IPS-20b (cell line): ENCODE measurements at regions not wholly inside any gene's neighbourhood (a gene's known extent, or its start where the extent isn't known, plus 50 kb on each side); places are given as distances from the start of the nearest gene placed in this dataset.

ENCODE experiments used
- H3K27ac ChIP-seq: one replicate; pipeline ENCODE4 v1.5.1; 2013; ENCODE audit warnings: low read length
- H3K27me3 ChIP-seq: 2 replicates; pipeline ENCODE4 v1.6.1; 2013; ENCODE audit warnings: mild to moderate bottlenecking, low read length, inconsistent platforms; ENCODE audit not compliant: insufficient read depth
- H3K36me3 ChIP-seq: 2 replicates; pipeline ENCODE4 v1.6.1; 2013; ENCODE audit warnings: low read depth, mild to moderate bottlenecking, inconsistent platforms, low read length, moderate library complexity; ENCODE audit not compliant: insufficient read depth
- H3K4me1 ChIP-seq: 2 replicates; pipeline ENCODE4 v1.6.1; 2013; ENCODE audit warnings: mild to moderate bottlenecking, control low read depth, inconsistent platforms, low read length, moderate library complexity; ENCODE audit not compliant: insufficient read depth
- H3K4me3 ChIP-seq: 2 replicates; pipeline ENCODE4 v1.5.1; 2013; ENCODE audit warnings: mild to moderate bottlenecking, low read length, inconsistent platforms
- H3K9ac ChIP-seq: 2 replicates; pipeline ENCODE4 v1.6.1; 2013; ENCODE audit warnings: low read depth, mild to moderate bottlenecking, inconsistent platforms, low read length, moderate library complexity
- H3K9me3 ChIP-seq: 2 replicates; pipeline ENCODE4 v1.6.1; 2013; ENCODE audit warnings: mild to moderate bottlenecking, low read depth, low read length, inconsistent platforms; ENCODE audit not compliant: insufficient read depth

DNA sequence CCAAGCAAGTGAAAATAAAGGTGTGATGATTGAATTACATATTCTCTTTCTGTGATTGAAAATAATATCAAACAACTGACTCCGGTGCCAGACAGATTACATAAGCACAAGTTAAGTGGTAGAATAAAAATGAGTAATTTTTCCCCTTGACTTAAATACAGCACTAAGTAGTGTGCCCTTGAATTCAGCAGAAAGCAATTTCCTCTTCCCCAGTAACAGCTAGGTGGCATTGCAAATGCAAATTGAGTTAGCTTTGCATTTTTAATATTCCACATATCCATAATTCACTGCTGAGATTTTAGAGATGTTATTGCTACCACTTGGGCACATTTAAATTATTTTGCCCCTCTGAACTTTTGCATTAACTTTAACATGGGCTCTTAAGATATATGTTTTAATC, 89.8 kb upstream of the NPVF start:
- no peaks in the 10 kb centered on the region for H3K9me3 ChIP-seq
- no peak overlapping the region for H3K27ac ChIP-seq
- H3K27me3 ChIP-seq = no peaks in the 10 kb centered on the region
- peaks cover 5% of the 10 kb centered on the region; the same call in 1 of the 2 replicates for H3K4me1 ChIP-seq
- no peak overlapping the region for H3K4me3 ChIP-seq
- no peak overlapping the region for H3K9ac ChIP-seq
- no peaks in the 10 kb centered on the region for H3K36me3 ChIP-seq

DNA sequence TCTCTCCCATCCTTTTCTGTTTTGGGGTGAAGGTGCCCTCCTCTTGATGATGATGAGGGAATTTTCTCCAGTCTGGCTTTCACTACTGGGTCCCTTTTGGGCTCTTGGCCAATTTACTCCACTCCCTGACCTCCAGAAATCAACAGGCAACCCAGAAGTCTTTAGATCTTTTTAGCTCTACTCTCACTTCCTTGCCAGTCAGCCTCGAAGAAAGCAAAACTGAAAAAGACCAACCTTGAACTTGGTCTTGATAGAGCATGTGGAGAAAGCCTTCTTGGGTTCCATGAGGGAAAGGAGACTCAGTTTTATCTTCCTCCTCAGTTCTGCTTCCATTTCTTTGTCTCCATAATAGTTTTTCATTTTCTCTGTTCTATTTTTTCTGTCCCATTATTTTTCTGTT, 91.4 kb upstream of the NPVF start:
- H3K4me1 ChIP-seq = peaks cover 5% of the 10 kb centered on the region; the same call in 1 of the 2 replicates
- H3K27me3 ChIP-seq = no peaks in the 10 kb centered on the region
- no peak overlapping the region for H3K4me3 ChIP-seq
- no peaks in the 10 kb centered on the region for H3K36me3 ChIP-seq
- no peaks in the 10 kb centered on the region for H3K9me3 ChIP-seq
- H3K27ac ChIP-seq = no peak overlapping the region
- H3K9ac ChIP-seq = no peak overlapping the region

DNA sequence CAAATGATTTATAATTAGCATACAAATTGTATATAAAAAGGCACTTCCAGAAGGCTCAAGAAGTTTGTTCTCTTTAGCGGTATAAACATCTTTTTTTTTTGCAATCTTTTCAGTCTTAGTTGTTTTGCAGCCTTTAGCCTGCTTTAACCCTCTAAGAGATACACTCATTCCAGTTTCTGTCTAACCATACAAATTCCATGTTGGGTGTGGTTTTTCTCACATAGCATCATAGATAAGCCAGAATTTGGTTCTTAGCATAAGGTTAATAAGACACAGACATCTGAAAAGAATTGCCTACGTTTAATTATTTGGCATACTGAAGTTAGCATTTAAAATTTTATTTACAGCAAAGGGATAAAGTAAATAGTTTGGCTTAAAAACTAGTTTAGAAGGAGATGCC, 92.5 kb upstream of the NPVF start:
- no peak overlapping the region for H3K9ac ChIP-seq
- H3K9me3 ChIP-seq = no peaks in the 10 kb centered on the region
- H3K4me3 ChIP-seq = no peak overlapping the region
- no peak overlapping the region for H3K27ac ChIP-seq
- H3K27me3 ChIP-seq = no peaks in the 10 kb centered on the region
- peaks cover 5% of the 10 kb centered on the region; the same call in 1 of the 2 replicates for H3K4me1 ChIP-seq
- no peaks in the 10 kb centered on the region for H3K36me3 ChIP-seq

DNA sequence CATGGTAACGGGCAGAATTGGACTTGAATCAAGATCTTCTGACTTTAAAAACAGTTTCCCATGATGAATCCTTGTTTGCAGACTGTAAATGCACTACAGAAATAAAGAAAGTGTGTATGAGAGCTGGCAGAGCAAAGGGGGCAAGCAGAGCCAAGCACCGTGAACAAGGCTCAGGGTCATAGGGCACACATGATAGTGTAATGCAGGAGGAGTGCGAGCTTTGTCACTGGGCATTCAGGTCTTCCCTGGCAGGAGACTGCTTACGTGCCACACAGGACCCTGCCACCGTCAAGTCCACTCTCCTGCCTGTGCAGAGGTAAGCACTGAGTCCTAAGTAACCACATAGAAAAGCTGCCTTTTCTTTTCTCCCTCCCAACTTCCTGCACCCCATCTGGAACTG, 93.1 kb upstream of the NPVF start:
- H3K27ac ChIP-seq = no peak overlapping the region
- no peaks in the 10 kb centered on the region for H3K9me3 ChIP-seq
- H3K4me3 ChIP-seq = no peak overlapping the region
- H3K27me3 ChIP-seq = no peaks in the 10 kb centered on the region
- H3K9ac ChIP-seq = no peak overlapping the region
- peaks cover 5% of the 10 kb centered on the region; the same call in 1 of the 2 replicates for H3K4me1 ChIP-seq
- H3K36me3 ChIP-seq = no peaks in the 10 kb centered on the region

DNA sequence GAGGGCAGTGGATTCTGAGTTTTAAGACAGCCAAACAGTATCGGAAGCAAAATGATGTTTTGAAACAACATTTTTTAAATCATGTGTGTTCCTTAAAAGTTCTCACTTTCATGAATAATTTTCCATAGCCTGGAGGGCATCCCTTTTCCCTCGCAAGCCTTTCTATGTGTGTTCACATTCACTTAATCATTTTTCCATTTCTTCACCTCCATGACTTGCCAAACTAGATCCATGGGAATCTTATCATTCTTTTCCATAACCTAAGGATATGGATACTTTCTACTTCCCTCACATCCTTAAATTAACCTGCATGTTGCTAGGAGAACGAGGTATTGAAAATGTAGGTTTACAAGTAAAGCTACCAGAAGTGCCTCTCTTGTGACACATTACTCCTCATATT, 94.2 kb upstream of the NPVF start:
- Histone ChIP-seq H3K27me3 (no peaks in the 10 kb centered on the region), H3K27ac (no peak overlapping the region), H3K4me3 (no peak overlapping the region)

DNA sequence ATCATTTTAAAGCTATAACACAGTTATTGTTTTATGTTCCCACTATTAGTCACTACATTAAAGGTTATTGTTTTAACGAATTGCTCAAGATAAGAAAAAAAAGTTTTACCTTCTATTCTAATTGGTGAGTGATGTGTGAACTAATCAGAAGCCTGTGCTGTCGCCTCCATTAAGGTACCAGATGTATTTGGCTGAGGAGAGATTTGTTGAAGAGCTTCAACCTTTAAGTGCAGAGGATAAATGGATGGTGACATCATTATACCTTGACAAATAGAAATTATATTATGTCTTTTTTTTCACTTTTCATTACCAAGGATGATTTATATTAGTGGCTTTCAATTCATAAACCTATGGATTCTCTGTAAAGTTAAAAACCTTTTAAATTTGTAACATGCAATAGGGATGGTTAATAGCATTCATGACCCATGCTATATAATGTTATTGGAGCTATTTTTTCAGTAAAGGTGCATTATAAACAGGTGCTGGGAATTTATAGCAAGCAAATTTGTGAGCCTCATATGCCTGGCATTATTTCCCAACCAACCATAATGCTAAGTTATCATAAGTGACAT, 97.0 kb upstream of the NPVF start:
- no peaks in the 10 kb centered on the region for H3K9me3 ChIP-seq
- no peak overlapping the region for H3K27ac ChIP-seq
- H3K27me3 ChIP-seq = no peaks in the 10 kb centered on the region
- H3K4me3 ChIP-seq = no peak overlapping the region
- no peak overlapping the region for H3K9ac ChIP-seq
- H3K4me1 ChIP-seq = no peaks in the 10 kb centered on the region
- no peaks in the 10 kb centered on the region for H3K36me3 ChIP-seq

More for the DNA sequence above, 94.2 kb upstream of the NPVF start:
- Histone ChIP-seq H3K9me3 (no peaks in the 10 kb centered on the region), H3K4me1 (peaks cover 5% of the 10 kb centered on the region; the same call in 1 of the 2 replicates), H3K36me3 (no peaks in the 10 kb centered on the region), H3K9ac (no peak overlapping the region)

DNA sequence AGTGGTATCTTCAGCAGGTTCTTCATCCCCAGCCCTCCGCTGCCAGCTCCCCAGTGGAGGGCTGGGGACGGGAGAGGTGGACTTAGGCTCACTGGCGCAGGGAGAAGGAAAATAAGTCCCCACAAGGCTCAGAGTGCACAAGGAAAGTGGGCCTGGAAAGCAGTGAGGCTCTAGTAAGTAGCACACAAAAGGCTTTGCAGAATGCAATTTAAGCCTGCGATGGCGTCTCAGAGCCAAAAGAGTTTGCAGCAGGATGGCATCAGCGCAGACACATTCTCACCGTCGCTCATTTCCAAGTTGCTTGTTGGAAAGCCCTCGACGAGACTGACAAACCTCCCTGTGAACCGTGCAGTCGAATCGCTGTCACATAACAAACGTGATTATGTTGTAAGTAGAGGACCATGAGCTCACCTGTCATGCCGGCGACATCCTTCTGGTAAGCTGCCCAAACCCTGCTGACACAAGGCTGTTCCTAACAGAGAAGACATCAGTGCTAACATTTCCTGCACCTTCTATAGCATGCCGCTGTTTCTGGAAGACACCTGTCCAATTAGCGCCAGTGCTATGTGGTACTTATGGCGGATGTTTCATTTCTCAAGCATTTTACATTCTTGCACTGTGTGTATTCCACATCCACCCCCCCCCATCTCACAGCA, 98.3 kb upstream of the NPVF start:
- Histone ChIP-seq H3K27me3 (no peaks in the 10 kb centered on the region), H3K9me3 (no peaks in the 10 kb centered on the region), H3K27ac (no peak overlapping the region), H3K4me1 (no peaks in the 10 kb centered on the region), H3K9ac (no peak overlapping the region), H3K36me3 (no peaks in the 10 kb centered on the region), H3K4me3 (no peak overlapping the region)

DNA sequence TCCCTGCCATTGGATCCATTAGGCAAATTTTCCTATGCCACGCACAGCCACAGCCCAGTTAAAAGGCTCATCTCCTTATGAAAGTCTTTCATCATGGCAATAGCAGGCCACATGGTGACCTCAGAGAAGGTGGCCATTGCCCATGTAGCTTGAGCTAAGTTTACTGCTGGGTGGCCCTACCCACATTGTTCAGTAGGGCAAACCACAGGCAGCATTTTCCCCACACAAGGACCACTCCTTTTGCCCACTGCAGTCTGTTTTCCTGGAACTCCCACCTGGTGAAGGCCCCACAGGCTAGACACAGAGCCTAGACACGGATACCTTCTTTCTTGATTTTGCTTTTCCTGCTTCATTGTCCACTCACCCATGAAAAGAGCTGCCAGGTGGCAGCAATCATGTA, 101.5 kb upstream of the NPVF start:
- H3K4me3 ChIP-seq = no peak overlapping the region
- H3K36me3 ChIP-seq = no peaks in the 10 kb centered on the region
- H3K9ac ChIP-seq = no peak overlapping the region
- no peaks in the 10 kb centered on the region for H3K27me3 ChIP-seq
- no peaks in the 10 kb centered on the region for H3K4me1 ChIP-seq
- no peak overlapping the region for H3K27ac ChIP-seq
- no peaks in the 10 kb centered on the region for H3K9me3 ChIP-seq

DNA sequence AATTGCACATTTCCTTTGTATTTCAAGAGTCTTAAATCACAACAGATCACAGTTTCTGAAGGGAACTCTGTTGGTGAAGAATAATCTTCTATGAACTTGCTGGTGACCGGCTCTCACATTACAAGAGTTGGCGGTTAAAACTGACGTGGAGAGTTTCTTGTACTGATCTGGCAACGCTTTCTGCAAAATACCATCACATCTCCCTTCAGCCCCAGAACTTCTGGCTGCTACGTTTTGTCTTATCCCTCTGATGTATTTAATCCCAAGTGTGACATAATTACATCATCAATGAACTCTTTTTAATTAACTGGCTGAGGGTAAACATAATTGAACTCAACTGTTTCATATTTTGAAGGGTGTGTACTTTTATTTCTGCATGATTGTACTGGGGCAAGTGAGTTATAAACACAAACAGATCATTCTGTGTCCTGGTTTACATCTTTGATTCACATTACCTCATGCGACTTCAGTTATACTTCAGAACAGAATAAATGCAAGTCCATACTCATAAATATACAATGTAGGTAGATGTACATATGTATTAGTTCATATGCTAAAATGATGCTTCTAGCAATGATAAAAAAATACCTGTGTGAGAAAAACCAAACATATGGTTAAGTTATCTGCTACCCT, 105.1 kb upstream of the NPVF start:
- Histone ChIP-seq H3K27ac (no peak overlapping the region), H3K4me1 (no peaks in the 10 kb centered on the region), H3K27me3 (no peaks in the 10 kb centered on the region), H3K36me3 (no peaks in the 10 kb centered on the region), H3K4me3 (no peak overlapping the region), H3K9ac (no peak overlapping the region), H3K9me3 (no peaks in the 10 kb centered on the region)

DNA sequence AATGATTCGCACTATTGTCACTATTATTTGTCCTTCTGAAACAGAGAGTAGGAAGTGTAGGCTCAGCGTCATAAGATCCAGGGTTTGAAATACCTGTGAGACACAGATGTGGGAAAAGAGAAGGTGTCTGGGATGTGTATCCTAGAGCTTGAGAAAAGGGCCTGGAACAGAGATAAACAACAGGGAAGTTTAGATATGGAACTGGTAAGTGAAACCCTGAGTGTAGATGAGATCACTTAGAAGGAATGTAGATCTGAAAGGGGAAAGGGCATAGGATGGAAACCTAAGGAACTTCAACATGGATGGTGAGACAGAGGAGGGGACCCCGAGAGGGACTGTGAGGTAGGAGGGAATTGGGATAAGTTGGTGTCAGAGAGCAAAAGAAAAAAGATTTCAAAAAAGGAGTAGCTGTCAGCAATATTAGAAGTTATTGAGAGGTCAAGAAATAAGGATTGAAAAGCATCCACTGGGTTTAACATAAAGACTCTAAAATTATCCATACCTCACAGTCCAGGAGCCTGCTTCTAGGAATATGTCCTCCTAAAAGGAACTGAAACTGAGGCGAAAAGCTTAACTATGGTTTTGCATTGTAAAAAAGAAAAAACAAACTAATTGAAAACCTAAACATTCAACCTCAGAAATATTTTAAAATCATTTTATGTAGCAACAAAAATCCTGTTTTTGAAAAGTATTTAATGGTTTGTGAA, 119.2 kb upstream of the NPVF start:
- H3K9ac ChIP-seq = no peak overlapping the region
- H3K27ac ChIP-seq = no peak overlapping the region
- no peaks in the 10 kb centered on the region for H3K36me3 ChIP-seq

DNA sequence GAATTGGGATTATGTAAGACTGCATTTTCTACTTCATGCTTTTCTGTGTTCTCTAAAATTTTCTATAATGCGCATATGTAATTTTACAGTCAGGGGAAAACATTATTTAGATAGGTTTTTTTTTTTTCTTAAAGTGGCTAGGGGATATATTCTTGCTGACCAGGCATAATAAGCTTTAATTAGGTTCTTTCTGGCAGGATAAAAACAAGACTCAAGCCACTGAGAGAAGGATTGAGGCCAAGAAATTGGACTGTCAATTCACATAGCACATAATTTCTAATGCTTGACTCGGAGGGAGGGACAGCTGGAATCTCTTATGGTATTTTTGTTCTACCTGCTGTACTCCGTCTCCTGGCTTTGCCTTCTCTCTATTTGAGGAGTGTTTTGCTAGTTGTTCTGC, 119.8 kb upstream of the NPVF start:
- Histone ChIP-seq H3K4me3 (no peak overlapping the region), H3K4me1 (no peaks in the 10 kb centered on the region), H3K9me3 (no peaks in the 10 kb centered on the region), H3K27me3 (no peaks in the 10 kb centered on the region), H3K27ac (no peak overlapping the region), H3K36me3 (no peaks in the 10 kb centered on the region), H3K9ac (no peak overlapping the region)

More for the DNA sequence above, 119.2 kb upstream of the NPVF start:
- Histone ChIP-seq H3K27me3 (no peaks in the 10 kb centered on the region), H3K4me3 (no peak overlapping the region), H3K4me1 (no peaks in the 10 kb centered on the region), H3K9me3 (no peaks in the 10 kb centered on the region)
